ENCODE measurements at regions not wholly inside any gene's neighbourhood (a gene's known extent, or its start where the extent isn't known, plus 50 kb on each side); places are given as distances from the start of the nearest gene placed in this dataset.

- DNase-seq (no peak), ATAC-seq (no peak)
- H3K27me3 ChIP-seq (ENCODE audit: control insufficient read depth, insufficient read depth) = no peaks in the 10 kb centered on the region
- no peaks in the 10 kb centered on the region for H3K4me1 ChIP-seq (ENCODE audit: control insufficient read depth, insufficient read depth, low read length)
- no peak overlapping the region for H3K4me3 ChIP-seq (ENCODE audit: low read length)
- H3K27ac ChIP-seq (ENCODE audit: low read length) = no peak overlapping the region
- intact Hi-C loops (cut with DNase I) = loop anchor here in 1 of 4 donors (10.0 kb wide), 1 partner anchor 868 kb away; no protein-coding TSS in a partner anchor
- H3K9me3 ChIP-seq (ENCODE audit: control insufficient read depth, low read length) = no peaks in the 10 kb centered on the region
- 82% methylated on average over 5 of the region's 5 CpGs for WGBS
These were observed 272.6 kb upstream of the PLXNA2 start for GRCh38 chr1:208516780-208517179.

GRCh38 chr1:208520438-208521099 lies 276.4 kb upstream of the PLXNA2 start:
- DNase-seq (no peak), ATAC-seq (no peak)
- Histone ChIP-seq H3K27me3 (ENCODE audit: control insufficient read depth, insufficient read depth) (no peaks in the 10 kb centered on the region), H3K4me3 (ENCODE audit: low read length) (no peak overlapping the region), H3K4me1 (ENCODE audit: control insufficient read depth, insufficient read depth, low read length) (no peaks in the 10 kb centered on the region), H3K27ac (ENCODE audit: low read length) (no peak overlapping the region), H3K9me3 (ENCODE audit: control insufficient read depth, low read length) (no peaks in the 10 kb centered on the region)
- intact Hi-C loops (cut with DNase I) = no loop called here
- 81% methylated on average over 1 of the region's 1 CpG for WGBS

GRCh38 chr1:208521534-208521933 lies 277.4 kb upstream of the PLXNA2 start:
- ATAC-seq = no peak
- intact Hi-C loops (cut with DNase I) = no loop called here
- 67% methylated on average over 3 of the region's 3 CpGs for WGBS

GRCh38 chr1:208523007-208523406 lies 278.8 kb upstream of the PLXNA2 start:
- no peaks in the 10 kb centered on the region for H3K27me3 ChIP-seq (ENCODE audit: control insufficient read depth, insufficient read depth)
- WGBS = 96% methylated on average over 5 of the region's 5 CpGs

More at GRCh38 chr1:208521534-208521933, 277.4 kb upstream of the PLXNA2 start:
- no peak for DNase-seq
- Histone ChIP-seq H3K27ac (ENCODE audit: low read length) (no peak overlapping the region), H3K27me3 (ENCODE audit: control insufficient read depth, insufficient read depth) (no peaks in the 10 kb centered on the region), H3K4me3 (ENCODE audit: low read length) (no peak overlapping the region), H3K9me3 (ENCODE audit: control insufficient read depth, low read length) (no peaks in the 10 kb centered on the region), H3K4me1 (ENCODE audit: control insufficient read depth, insufficient read depth, low read length) (no peaks in the 10 kb centered on the region)

GRCh38 chr1:208524376-208524775 lies 280.2 kb upstream of the PLXNA2 start:
- no peak for ATAC-seq
- no peak for DNase-seq
- intact Hi-C loops (cut with DNase I) = no loop called here
- H3K27me3 ChIP-seq (ENCODE audit: control insufficient read depth, insufficient read depth) = no peaks in the 10 kb centered on the region
- no peak overlapping the region for H3K27ac ChIP-seq (ENCODE audit: low read length)
- H3K4me1 ChIP-seq (ENCODE audit: control insufficient read depth, insufficient read depth, low read length) = no peaks in the 10 kb centered on the region
- WGBS = 98% methylated on average over 4 of the region's 4 CpGs
- no peaks in the 10 kb centered on the region for H3K9me3 ChIP-seq (ENCODE audit: control insufficient read depth, low read length)
- no peak overlapping the region for H3K4me3 ChIP-seq (ENCODE audit: low read length)

More at GRCh38 chr1:208523007-208523406, 278.8 kb upstream of the PLXNA2 start:
- Histone ChIP-seq H3K4me1 (ENCODE audit: control insufficient read depth, insufficient read depth, low read length) (no peaks in the 10 kb centered on the region), H3K27ac (ENCODE audit: low read length) (no peak overlapping the region), H3K9me3 (ENCODE audit: control insufficient read depth, low read length) (no peaks in the 10 kb centered on the region), H3K4me3 (ENCODE audit: low read length) (no peak overlapping the region)
- intact Hi-C loops (cut with DNase I) = no loop called here
- ATAC-seq (no peak), DNase-seq (no peak)

- DNase-seq = no peak
- H3K4me1 ChIP-seq (ENCODE audit: control insufficient read depth, insufficient read depth, low read length) = no peaks in the 10 kb centered on the region
- H3K9me3 ChIP-seq (ENCODE audit: control insufficient read depth, low read length) = no peaks in the 10 kb centered on the region
- no peak overlapping the region for H3K27ac ChIP-seq (ENCODE audit: low read length)
- ATAC-seq = no peak
- intact Hi-C loops (cut with DNase I) = no loop called here
- no peaks in the 10 kb centered on the region for H3K27me3 ChIP-seq (ENCODE audit: control insufficient read depth, insufficient read depth)
- H3K4me3 ChIP-seq (ENCODE audit: low read length) = no peak overlapping the region
- WGBS = 89% methylated on average over 5 of the region's 5 CpGs
These were observed 280.7 kb upstream of the PLXNA2 start for GRCh38 chr1:208524925-208525324.

- intact Hi-C loops (cut with DNase I) = no loop called here
- H3K4me1 ChIP-seq (ENCODE audit: control insufficient read depth, insufficient read depth, low read length) = no peaks in the 10 kb centered on the region
- DNase-seq (no peak), ATAC-seq (no peak)
- no peaks in the 10 kb centered on the region for H3K9me3 ChIP-seq (ENCODE audit: control insufficient read depth, low read length)
- no peaks in the 10 kb centered on the region for H3K27me3 ChIP-seq (ENCODE audit: control insufficient read depth, insufficient read depth)
- H3K4me3 ChIP-seq (ENCODE audit: low read length) = no peak overlapping the region
- H3K27ac ChIP-seq (ENCODE audit: low read length) = no peak overlapping the region
- WGBS = 62% methylated on average over 3 of the region's 3 CpGs
These were observed 281.2 kb upstream of the PLXNA2 start for GRCh38 chr1:208525417-208525816.

- ATAC-seq = no peak
- no peaks in the 10 kb centered on the region for H3K4me1 ChIP-seq (ENCODE audit: control insufficient read depth, insufficient read depth, low read length)
- DNase-seq = no peak
- H3K4me3 ChIP-seq (ENCODE audit: low read length) = no peak overlapping the region
- H3K9me3 ChIP-seq (ENCODE audit: control insufficient read depth, low read length) = no peaks in the 10 kb centered on the region
- intact Hi-C loops (cut with DNase I) = no loop called here
- no peak overlapping the region for H3K27ac ChIP-seq (ENCODE audit: low read length)
- WGBS = 87% methylated on average over 2 of the region's 2 CpGs
- no peaks in the 10 kb centered on the region for H3K27me3 ChIP-seq (ENCODE audit: control insufficient read depth, insufficient read depth)
These were observed 282.5 kb upstream of the PLXNA2 start for GRCh38 chr1:208526613-208527125.

GRCh38 chr1:208527156-208527555 lies 283.0 kb upstream of the PLXNA2 start:
- Histone ChIP-seq H3K27ac (ENCODE audit: low read length) (no peak overlapping the region), H3K4me1 (ENCODE audit: control insufficient read depth, insufficient read depth, low read length) (no peaks in the 10 kb centered on the region), H3K9me3 (ENCODE audit: control insufficient read depth, low read length) (no peaks in the 10 kb centered on the region), H3K4me3 (ENCODE audit: low read length) (no peak overlapping the region), H3K27me3 (ENCODE audit: control insufficient read depth, insufficient read depth) (no peaks in the 10 kb centered on the region)
- no peak for DNase-seq
- ATAC-seq = no peak
- intact Hi-C loops (cut with DNase I) = no loop called here
- 71% methylated on average over 5 of the region's 5 CpGs for WGBS

- H3K4me1 ChIP-seq (ENCODE audit: control insufficient read depth, insufficient read depth, low read length) = no peaks in the 10 kb centered on the region
- ATAC-seq (no peak), DNase-seq (peak in 1 of 3 donors; percentile 57)
- intact Hi-C loops (cut with DNase I) = no loop called here
- H3K4me3 ChIP-seq (ENCODE audit: low read length) = no peak overlapping the region
- WGBS = 56% methylated on average over 13 of the region's 13 CpGs
- no peaks in the 10 kb centered on the region for H3K9me3 ChIP-seq (ENCODE audit: control insufficient read depth, low read length)
- no peaks in the 10 kb centered on the region for H3K27me3 ChIP-seq (ENCODE audit: control insufficient read depth, insufficient read depth)
- H3K27ac ChIP-seq (ENCODE audit: low read length) = no peak overlapping the region
These were observed 284.5 kb upstream of the PLXNA2 start for GRCh38 chr1:208528578-208529240.

- ATAC-seq = no peak
- 60% methylated on average over 11 of the region's 11 CpGs for WGBS
- intact Hi-C loops (cut with DNase I) = no loop called here
These were observed 287.0 kb upstream of the PLXNA2 start for GRCh38 chr1:208531003-208531750.

More at GRCh38 chr1:208531003-208531750, 287.0 kb upstream of the PLXNA2 start:
- no peaks in the 10 kb centered on the region for H3K4me1 ChIP-seq (ENCODE audit: control insufficient read depth, insufficient read depth, low read length)
- peak; percentile 21 to 65 (median 57) for DNase-seq
- H3K27me3 ChIP-seq (ENCODE audit: control insufficient read depth, insufficient read depth) = no peaks in the 10 kb centered on the region
- no peak overlapping the region for H3K27ac ChIP-seq (ENCODE audit: low read length)
- no peaks in the 10 kb centered on the region for H3K9me3 ChIP-seq (ENCODE audit: control insufficient read depth, low read length)
- no peak overlapping the region for H3K4me3 ChIP-seq (ENCODE audit: low read length)
